ENCODE measurements at regions not wholly inside any gene's neighbourhood (a gene's known extent, or its start where the extent isn't known, plus 50 kb on each side); places are given as distances from the start of the nearest gene placed in this dataset.

- no peak for FAIRE-seq
Observed at GRCh38 chr7:106606120-106606519, 54.8 kb downstream of the CCDC71L start.

- no peak for FAIRE-seq
Observed at GRCh38 chr7:106604971-106605370, 56.0 kb downstream of the CCDC71L start.

GRCh38 chr7:106604303-106604924 is 56.5 kb downstream of the CCDC71L start:
- FAIRE-seq = no peak

GRCh38 chr7:106603346-106603745 is 57.6 kb downstream of the CCDC71L start:
- no peak for FAIRE-seq

- no peak for FAIRE-seq
Observed at GRCh38 chr7:106602062-106602461, 58.9 kb downstream of the CCDC71L start.

- FAIRE-seq = no peak
Observed at GRCh38 chr7:106600569-106601373, 60.2 kb downstream of the CCDC71L start.

- no peak for FAIRE-seq
Observed at GRCh38 chr7:106599343-106599698, 61.6 kb downstream of the CCDC71L start.

- no peak for FAIRE-seq
Observed at GRCh38 chr7:106598663-106599342, 62.2 kb downstream of the CCDC71L start.

GRCh38 chr7:106597751-106598546 is 63.0 kb downstream of the CCDC71L start:
- peak; percentile 23 for FAIRE-seq

- FAIRE-seq = no peak
Observed at GRCh38 chr7:106597014-106597413, 63.9 kb downstream of the CCDC71L start.

GRCh38 chr7:106595922-106596321 is 65.0 kb downstream of the CCDC71L start:
- no peak for FAIRE-seq

GRCh38 chr7:106593028-106593417 is 67.9 kb downstream of the CCDC71L start:
- no peak for FAIRE-seq

GRCh38 chr7:106592282-106593027 is 68.5 kb downstream of the CCDC71L start:
- no peak for FAIRE-seq

GRCh38 chr7:106591146-106591545 is 69.8 kb downstream of the CCDC71L start:
- no peak for FAIRE-seq

GRCh38 chr7:106590209-106590816 is 70.6 kb downstream of the CCDC71L start:
- FAIRE-seq = no peak

- FAIRE-seq = no peak
Observed at GRCh38 chr7:106589198-106589879, 71.6 kb downstream of the CCDC71L start.

GRCh38 chr7:106588422-106589197 is 72.3 kb downstream of the CCDC71L start:
- FAIRE-seq = no peak

GRCh38 chr7:106584914-106585759 is 75.8 kb downstream of the CCDC71L start:
- FAIRE-seq = no peak
